SK-N-SH (cell line): ENCODE measurements at regions not wholly inside any gene's neighbourhood (a gene's known extent, or its start where the extent isn't known, plus 50 kb on each side); places are given as distances from the start of the nearest gene placed in this dataset.

Experiments used
- CTCF ChIA-PET: fragments of 300-600, 350-600 bp; formaldehyde crosslinking; extraction: SDS; loops from one replicate; lab custom pipeline; 2021; lab: Yijun Ruan, JAX
- POLR2A ChIA-PET: fragments of 350-600 bp; sonication (Branson Sonifier 250); formaldehyde crosslinking; extraction: SDS; loops from one replicate; lab custom pipeline; 2020; ENCODE audit warnings: antibody characterized with exemption, inconsistent platforms; lab: Yijun Ruan, JAX
- DNase-seq: peaks from one replicate; pipeline ENCODE4 v3.0.0; 2012
- H2AFZ ChIP-seq: fragments of 200-600 bp; sonication (generic); 2 replicates; pipeline ENCODE4 v1.8.1; 2016; ENCODE audit warnings: antibody characterized with exemption, mild to moderate bottlenecking, low read depth
- H3F3A ChIP-seq: fragments of 200-600 bp; sonication (generic); replicated peaks from 2 replicates; pipeline ENCODE3; 2016; ENCODE audit warnings: antibody characterized with exemption, mild to moderate bottlenecking; ENCODE audit not compliant: insufficient read depth
- H3K27ac ChIP-seq, 2 experiments: fragments of 200-500 bp in 1 of 2; fragments of 200-600 bp in 1 of 2; sonication (Bioruptor generic) in 1 of 2; sonication (generic), shearing (Covaris generic) in 1 of 2; 2 replicates each; pipeline versions ENCODE4 v1.5.1 to v1.6.1; 2014 to 2016; ENCODE audit warnings: low read depth in 2 of 2, inconsistent platforms in 1 of 2, low read length in 1 of 2, mild to moderate bottlenecking in 1 of 2, mixed read lengths in 1 of 2
- H3K27me3 ChIP-seq: fragments of 200-600 bp; sonication (generic), shearing (Covaris generic); 2 replicates; pipeline ENCODE4 v1.6.1; 2016; ENCODE audit warnings: mixed run types; ENCODE audit not compliant: insufficient read depth
- H3K36me3 ChIP-seq, 2 experiments: fragments of 200-500 bp in 1 of 2; fragments of 200-600 bp in 1 of 2; sonication (Bioruptor generic) in 1 of 2; sonication (generic) in 1 of 2; replicated peaks in 1 of 2; 2 replicates each; pipeline versions ENCODE3 to v1.5.1; 2014 to 2016; ENCODE audit warnings: low read length in 1 of 2, mild to moderate bottlenecking in 1 of 2; ENCODE audit not compliant: insufficient read depth in 2 of 2, control insufficient read depth in 1 of 2
- H3K4me1 ChIP-seq, 2 experiments: fragments of 200-500 bp in 1 of 2; fragments of 200-600 bp in 1 of 2; sonication (Bioruptor generic) in 1 of 2; sonication (generic), shearing (Covaris generic) in 1 of 2; 2 replicates each; pipeline versions ENCODE4 v1.5.1 to v1.6.1; 2014 to 2016; ENCODE audit warnings: low read depth in 1 of 2, low read length in 1 of 2, mixed run types in 1 of 2; ENCODE audit not compliant: insufficient read depth in 2 of 2, control insufficient read depth in 1 of 2
- H3K4me2 ChIP-seq: fragments of 200-600 bp; sonication (generic), shearing (Covaris generic); 2 replicates; pipeline ENCODE4 v1.6.1; 2017; ENCODE audit warnings: mixed run types
- H3K4me3 ChIP-seq, 2 experiments: fragments of 200-500 bp in 1 of 2; fragments of 200-600 bp in 1 of 2; sonication (Bioruptor generic) in 1 of 2; sonication (generic), shearing (Covaris generic) in 1 of 2; 2 replicates each; pipeline versions ENCODE4 v1.5.1 to v1.8.1; 2014 to 2016; ENCODE audit warnings: low read depth in 2 of 2, inconsistent platforms in 1 of 2, low read length in 1 of 2, mild to moderate bottlenecking in 1 of 2, mixed read lengths in 1 of 2, moderate library complexity in 1 of 2
- H3K79me2 ChIP-seq: fragments of 200-600 bp; sonication (generic); 2 replicates; pipeline ENCODE4 v1.8.1; 2017; ENCODE audit warnings: mild to moderate bottlenecking; ENCODE audit not compliant: insufficient read depth
- H3K9ac ChIP-seq: fragments of 200-600 bp; sonication (generic); 2 replicates; pipeline ENCODE4 v1.6.1; 2017; ENCODE audit warnings: mixed run types
- H3K9me2 ChIP-seq: fragments of 200-600 bp; sonication (generic); 2 replicates; pipeline ENCODE4 v1.6.1; 2017; ENCODE audit warnings: mixed run types
- H3K9me3 ChIP-seq: fragments of 200-600 bp; sonication (generic); 2 replicates; pipeline ENCODE4 v1.6.1; 2017; ENCODE audit warnings: mixed run types, mild to moderate bottlenecking, moderate library complexity
- H4K20me1 ChIP-seq: fragments of 200-600 bp; sonication (generic); 2 replicates; pipeline ENCODE4 v1.6.1; 2017; ENCODE audit warnings: mild to moderate bottlenecking, mixed run types; ENCODE audit not compliant: insufficient read depth
- CHD2 ChIP-seq: fragments of 150-350 bp; IDR thresholded peaks from 2 replicates; pipeline ENCODE4 v1.6.1; 2018; ENCODE audit warnings: low read length; ENCODE audit not compliant: partially characterized antibody
- EP300 ChIP-seq, 2 experiments: IDR thresholded peaks; 2 replicates each; pipeline versions ENCODE4 v1.4.0 to v1.6.1; 2012; ENCODE audit warnings: borderline replicate concordance in 1 of 2, low read depth in 1 of 2, low read length in 1 of 2
- FOSL2 ChIP-seq: IDR thresholded peaks from 2 replicates; pipeline ENCODE4 v1.4.0; 2012; ENCODE audit warnings: low read depth, mild to moderate bottlenecking, moderate library complexity, borderline replicate concordance
- FOXJ3 ChIP-seq: sonication (generic); formaldehyde crosslinking; IDR thresholded peaks from 2 replicates; pipeline ENCODE4 v1.5.1; 2020; ENCODE audit warnings: mild to moderate bottlenecking, missing genetic modification reagents
- FOXM1 ChIP-seq: IDR thresholded peaks from 2 replicates; pipeline ENCODE4 v1.4.0; 2012; ENCODE audit warnings: low read depth, mild to moderate bottlenecking
- GABPA ChIP-seq: IDR thresholded peaks from 2 replicates; pipeline ENCODE4 v1.4.0; 2012; ENCODE audit warnings: low read depth, mild to moderate bottlenecking
- JUND ChIP-seq: IDR thresholded peaks from 2 replicates; pipeline ENCODE4 v1.4.0; 2012
- MEF2A ChIP-seq: IDR thresholded peaks from 2 replicates; pipeline ENCODE4 v1.4.0; 2012; ENCODE audit warnings: low read depth, borderline replicate concordance
- RAD21 ChIP-seq: IDR thresholded peaks from 2 replicates; pipeline ENCODE4 v1.6.1; 2012; ENCODE audit warnings: mild to moderate bottlenecking, low read length
- SIN3A ChIP-seq: IDR thresholded peaks from 2 replicates; pipeline ENCODE4 v1.6.1; 2012; ENCODE audit warnings: low read depth, mild to moderate bottlenecking, low read length, moderate library complexity, borderline replicate concordance
- TEAD4 ChIP-seq: IDR thresholded peaks from 2 replicates; pipeline ENCODE4 v1.4.0; 2012; ENCODE audit warnings: mild to moderate bottlenecking, borderline replicate concordance; ENCODE audit not compliant: insufficient read depth
- WGBS: methylation state at CpG from one replicate; pipeline ENCODE4 v1.1.6; 2017; ENCODE audit warnings: low lambda C conversion rate; 5-methylcytosine and 5-hydroxymethylcytosine counted together
- TF ChIP-seq, protein P1 (sequence below): fragments of 150-350 bp; IDR thresholded peaks from 2 replicates; pipeline ENCODE4 v1.6.1; 2016; ENCODE audit warnings: mild to moderate bottlenecking, low read depth, low read length
- TF ChIP-seq, protein P2 (sequence below): IDR thresholded peaks from 2 replicates; pipeline ENCODE4 v1.4.0; 2012; ENCODE audit warnings: low read depth, borderline replicate concordance
- TF ChIP-seq, protein P3 (sequence below): fragments of 200-600 bp; sonication (generic); IDR thresholded peaks from 2 replicates; pipeline ENCODE4 v1.6.1; 2017; ENCODE audit warnings: antibody characterized with exemption, mild to moderate bottlenecking, moderate library complexity
- TF ChIP-seq, protein P4 (sequence below): IDR thresholded peaks from 2 replicates; pipeline ENCODE4 v1.4.0; 2012; ENCODE audit warnings: low read depth, borderline replicate concordance

DNA sequence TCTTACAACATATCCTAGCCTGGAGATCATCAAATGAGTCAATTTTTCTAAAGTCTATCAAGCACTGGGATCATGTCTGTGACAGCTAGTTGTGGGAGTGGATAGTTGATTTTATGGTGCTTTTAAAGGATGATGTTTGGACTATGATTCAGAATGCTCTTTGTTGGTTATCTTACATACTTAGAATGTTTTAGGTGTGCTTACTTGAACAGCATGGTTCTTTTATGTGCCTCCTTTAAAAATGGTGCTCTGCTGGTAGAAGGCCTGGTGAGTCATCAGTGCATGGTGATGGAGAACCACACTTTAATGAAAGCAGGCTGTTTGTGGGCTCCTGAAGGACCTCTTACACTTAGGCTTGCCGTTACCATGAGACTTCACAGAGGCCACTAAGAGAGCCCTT, 682.7 kb upstream of the FANCL start:
- TF ChIP-seq JUND (no peak), EP300 (IDR thresholded peaks at IDR 0.05; ENCODE audit: borderline replicate concordance in 1 of 2, low read depth in 1 of 2, low read length in 1 of 2) (no peak), MEF2A (no peak), TEAD4 (no peak), RAD21 (no peak), FOXM1 (no peak), GABPA (no peak), SIN3A (no peak), CHD2 (no peak), FOSL2 (no peak), FOXJ3 (CRISPR knock-in tag) (no peak)
- TF ChIP-seq, protein P1, sequence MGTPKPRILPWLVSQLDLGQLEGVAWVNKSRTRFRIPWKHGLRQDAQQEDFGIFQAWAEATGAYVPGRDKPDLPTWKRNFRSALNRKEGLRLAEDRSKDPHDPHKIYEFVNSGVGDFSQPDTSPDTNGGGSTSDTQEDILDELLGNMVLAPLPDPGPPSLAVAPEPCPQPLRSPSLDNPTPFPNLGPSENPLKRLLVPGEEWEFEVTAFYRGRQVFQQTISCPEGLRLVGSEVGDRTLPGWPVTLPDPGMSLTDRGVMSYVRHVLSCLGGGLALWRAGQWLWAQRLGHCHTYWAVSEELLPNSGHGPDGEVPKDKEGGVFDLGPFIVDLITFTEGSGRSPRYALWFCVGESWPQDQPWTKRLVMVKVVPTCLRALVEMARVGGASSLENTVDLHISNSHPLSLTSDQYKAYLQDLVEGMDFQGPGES = no peak
- TF ChIP-seq, protein P2, sequence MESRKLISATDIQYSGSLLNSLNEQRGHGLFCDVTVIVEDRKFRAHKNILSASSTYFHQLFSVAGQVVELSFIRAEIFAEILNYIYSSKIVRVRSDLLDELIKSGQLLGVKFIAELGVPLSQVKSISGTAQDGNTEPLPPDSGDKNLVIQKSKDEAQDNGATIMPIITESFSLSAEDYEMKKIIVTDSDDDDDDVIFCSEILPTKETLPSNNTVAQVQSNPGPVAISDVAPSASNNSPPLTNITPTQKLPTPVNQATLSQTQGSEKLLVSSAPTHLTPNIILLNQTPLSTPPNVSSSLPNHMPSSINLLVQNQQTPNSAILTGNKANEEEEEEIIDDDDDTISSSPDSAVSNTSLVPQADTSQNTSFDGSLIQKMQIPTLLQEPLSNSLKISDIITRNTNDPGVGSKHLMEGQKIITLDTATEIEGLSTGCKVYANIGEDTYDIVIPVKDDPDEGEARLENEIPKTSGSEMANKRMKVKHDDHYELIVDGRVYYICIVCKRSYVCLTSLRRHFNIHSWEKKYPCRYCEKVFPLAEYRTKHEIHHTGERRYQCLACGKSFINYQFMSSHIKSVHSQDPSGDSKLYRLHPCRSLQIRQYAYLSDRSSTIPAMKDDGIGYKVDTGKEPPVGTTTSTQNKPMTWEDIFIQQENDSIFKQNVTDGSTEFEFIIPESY = no peak
- TF ChIP-seq, protein P3, sequence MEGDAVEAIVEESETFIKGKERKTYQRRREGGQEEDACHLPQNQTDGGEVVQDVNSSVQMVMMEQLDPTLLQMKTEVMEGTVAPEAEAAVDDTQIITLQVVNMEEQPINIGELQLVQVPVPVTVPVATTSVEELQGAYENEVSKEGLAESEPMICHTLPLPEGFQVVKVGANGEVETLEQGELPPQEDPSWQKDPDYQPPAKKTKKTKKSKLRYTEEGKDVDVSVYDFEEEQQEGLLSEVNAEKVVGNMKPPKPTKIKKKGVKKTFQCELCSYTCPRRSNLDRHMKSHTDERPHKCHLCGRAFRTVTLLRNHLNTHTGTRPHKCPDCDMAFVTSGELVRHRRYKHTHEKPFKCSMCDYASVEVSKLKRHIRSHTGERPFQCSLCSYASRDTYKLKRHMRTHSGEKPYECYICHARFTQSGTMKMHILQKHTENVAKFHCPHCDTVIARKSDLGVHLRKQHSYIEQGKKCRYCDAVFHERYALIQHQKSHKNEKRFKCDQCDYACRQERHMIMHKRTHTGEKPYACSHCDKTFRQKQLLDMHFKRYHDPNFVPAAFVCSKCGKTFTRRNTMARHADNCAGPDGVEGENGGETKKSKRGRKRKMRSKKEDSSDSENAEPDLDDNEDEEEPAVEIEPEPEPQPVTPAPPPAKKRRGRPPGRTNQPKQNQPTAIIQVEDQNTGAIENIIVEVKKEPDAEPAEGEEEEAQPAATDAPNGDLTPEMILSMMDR = no peak
- TF ChIP-seq, protein P4, sequence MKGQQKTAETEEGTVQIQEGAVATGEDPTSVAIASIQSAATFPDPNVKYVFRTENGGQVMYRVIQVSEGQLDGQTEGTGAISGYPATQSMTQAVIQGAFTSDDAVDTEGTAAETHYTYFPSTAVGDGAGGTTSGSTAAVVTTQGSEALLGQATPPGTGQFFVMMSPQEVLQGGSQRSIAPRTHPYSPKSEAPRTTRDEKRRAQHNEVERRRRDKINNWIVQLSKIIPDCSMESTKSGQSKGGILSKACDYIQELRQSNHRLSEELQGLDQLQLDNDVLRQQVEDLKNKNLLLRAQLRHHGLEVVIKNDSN = no peak
- Histone ChIP-seq H3K27ac (peak overlapping the region in 1 of 2 experiments; percentile 31; a peak in 1 of 4 replicates), H3F3A (no peaks in the 10 kb centered on the region), H2AFZ (no peak overlapping the region), H3K4me1 (no peaks in the 10 kb centered on the region), H3K4me2 (no peak overlapping the region), H3K4me3 (no peak overlapping the region), H3K36me3 (no peaks in the 10 kb centered on the region), H4K20me1 (no peaks in the 10 kb centered on the region), H3K9ac (no peak overlapping the region), H3K79me2 (no peaks in the 10 kb centered on the region), H3K9me3 (no peaks in the 10 kb centered on the region), H3K9me2 (no peaks in the 10 kb centered on the region), H3K27me3 (no peaks in the 10 kb centered on the region)
- POLR2A ChIA-PET = no interaction called here
- 25% methylated on average over 1 of the region's 1 CpG for WGBS
- no peak for DNase-seq
- CTCF ChIA-PET = no interaction called here
